Erythroblast (primary cell): ENCODE measurements at regions not wholly inside any gene's neighbourhood (a gene's known extent, or its start where the extent isn't known, plus 50 kb on each side); places are given as distances from the start of the nearest gene placed in this dataset.

Experiments
- GATA1 ChIP-seq: IDR thresholded peaks from 2 replicates; pipeline ENCODE4 v1.6.1; 2011; ENCODE audit warnings: low read depth, mild to moderate bottlenecking, control low read depth, low read length, moderate library complexity
- POLR2A ChIP-seq: IDR thresholded peaks from 2 replicates; pipeline ENCODE4 v1.6.1; 2011; ENCODE audit warnings: mild to moderate bottlenecking, low read length

- TF ChIP-seq POLR2A (no peak), GATA1 (no peak)
These were observed 73.6 kb upstream of the ATP12A start for GRCh38 chr13:24606486-24607170.
